ENCODE measurements at regions not wholly inside any gene's neighbourhood (a gene's known extent, or its start where the extent isn't known, plus 50 kb on each side); places are given as distances from the start of the nearest gene placed in this dataset.
"Not testable (repeated sequence)": the region's sequence is repeated elsewhere in the genome, so short reads cannot be mapped to it uniquely, and the experiment has no call there.

- DNase-seq (ENCODE audit: low read depth) = no peak
These were observed 141.4 kb upstream of the SERTAD2 start for GRCh38 chr2:64795024-64795592.

GRCh38 chr2:64796926-64797325, 143.2 kb upstream of the SERTAD2 start:
- DNase-seq (ENCODE audit: low read depth) = no peak

GRCh38 chr2:64797881-64798575, 144.3 kb upstream of the SERTAD2 start:
- no peak for DNase-seq (ENCODE audit: low read depth)

DNA sequence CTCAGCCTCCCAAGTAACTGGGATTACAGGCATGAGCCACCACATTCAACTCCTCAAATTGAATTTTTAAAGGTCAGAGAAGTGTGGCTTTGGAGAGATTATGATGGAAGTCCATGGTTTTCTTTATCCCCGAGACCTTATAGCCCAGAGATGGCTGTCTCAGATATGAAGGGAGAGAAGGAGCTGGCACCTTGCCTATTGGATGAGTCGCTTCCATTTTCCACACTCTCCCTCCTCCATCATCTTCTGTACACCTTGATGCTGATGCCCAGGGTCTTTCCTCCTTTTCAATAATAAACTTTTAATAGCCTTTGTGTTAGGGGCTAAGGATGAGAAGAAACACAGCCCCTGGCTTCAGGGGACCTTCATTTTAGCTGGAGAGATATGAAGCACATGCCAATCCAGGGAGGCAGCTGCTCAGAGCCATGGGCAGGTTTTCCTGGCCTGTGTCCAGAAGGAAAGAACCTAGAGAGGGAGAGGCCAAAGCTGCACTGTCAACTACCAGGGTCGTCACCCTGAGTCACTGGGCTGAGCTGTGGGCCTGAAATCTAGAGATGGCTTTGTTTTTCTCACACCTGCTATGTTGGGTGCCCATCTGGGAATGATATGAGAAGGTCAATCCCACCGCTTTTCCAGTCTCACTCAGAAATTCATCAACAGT, 146.0 kb upstream of the SERTAD2 start:
- DNase-seq (ENCODE audit: low read depth) = no peak

DNA sequence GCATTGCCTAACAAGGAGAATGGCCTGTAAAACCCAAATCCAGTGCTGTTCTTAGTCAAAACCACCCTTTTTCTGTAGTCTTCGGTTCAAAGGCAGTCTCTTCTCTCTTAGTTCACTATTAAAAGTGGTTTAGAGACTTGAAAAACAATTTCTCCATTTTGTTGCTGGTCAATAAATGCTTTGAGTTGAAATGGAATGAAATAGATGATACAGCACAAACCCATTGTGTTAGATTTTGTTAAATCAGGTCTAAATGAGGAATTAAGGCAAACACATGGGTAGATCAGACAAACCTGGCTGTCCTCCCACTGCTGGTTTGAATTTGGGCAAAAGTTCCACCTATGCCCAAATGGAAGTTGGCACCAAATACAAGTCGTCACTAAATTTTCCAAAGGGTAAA, 150.1 kb upstream of the SERTAD2 start:
- no peak for DNase-seq (ENCODE audit: low read depth)

- no peak for DNase-seq (ENCODE audit: low read depth)
These were observed 150.9 kb upstream of the SERTAD2 start for GRCh38 chr2:64804651-64805050.

DNA sequence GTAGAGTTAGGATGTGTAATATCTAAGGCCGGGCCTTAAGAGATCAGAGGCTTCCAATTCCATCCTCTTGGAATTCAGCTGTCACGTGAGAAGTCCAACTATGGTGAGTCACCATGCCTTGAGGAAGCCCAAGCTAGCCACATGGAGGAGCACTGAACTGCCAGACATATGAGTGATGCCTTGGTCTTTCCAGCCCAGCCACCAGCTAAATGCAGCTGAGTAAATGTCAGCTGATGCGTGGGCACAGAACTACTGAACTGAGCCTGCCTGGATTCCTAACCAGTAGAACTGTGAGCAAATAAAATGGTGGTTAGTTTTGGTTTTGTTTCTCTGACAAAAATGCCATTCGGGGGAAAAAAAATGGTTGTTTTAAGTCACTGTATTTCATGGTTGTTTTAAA, 153.7 kb upstream of the SERTAD2 start:
- DNase-seq (ENCODE audit: low read depth) = peak; percentile 43

- DNase-seq (ENCODE audit: low read depth) = no peak
These were observed 154.4 kb upstream of the SERTAD2 start for GRCh38 chr2:64808092-64808491.

DNA sequence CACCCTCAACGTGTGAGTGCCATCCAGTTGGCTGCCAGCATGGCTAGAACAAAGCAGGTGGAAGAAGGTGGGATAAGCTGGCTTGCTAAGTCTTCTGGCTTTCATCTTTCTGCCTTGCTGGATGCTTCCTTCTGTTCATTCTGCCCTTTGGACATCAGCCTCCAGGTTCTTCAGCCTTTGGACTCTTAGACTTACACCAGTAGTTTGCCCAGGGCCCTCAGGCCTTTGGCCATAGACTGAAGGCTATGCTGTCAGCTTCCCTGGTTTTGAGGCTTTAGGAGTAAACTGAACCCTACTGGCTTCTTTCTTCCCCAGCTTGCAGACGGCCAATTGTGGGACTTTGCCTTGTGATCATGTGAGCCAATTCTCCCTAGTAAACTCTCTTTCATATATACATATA, 155.0 kb upstream of the SERTAD2 start:
- no peak for DNase-seq (ENCODE audit: low read depth)

DNA sequence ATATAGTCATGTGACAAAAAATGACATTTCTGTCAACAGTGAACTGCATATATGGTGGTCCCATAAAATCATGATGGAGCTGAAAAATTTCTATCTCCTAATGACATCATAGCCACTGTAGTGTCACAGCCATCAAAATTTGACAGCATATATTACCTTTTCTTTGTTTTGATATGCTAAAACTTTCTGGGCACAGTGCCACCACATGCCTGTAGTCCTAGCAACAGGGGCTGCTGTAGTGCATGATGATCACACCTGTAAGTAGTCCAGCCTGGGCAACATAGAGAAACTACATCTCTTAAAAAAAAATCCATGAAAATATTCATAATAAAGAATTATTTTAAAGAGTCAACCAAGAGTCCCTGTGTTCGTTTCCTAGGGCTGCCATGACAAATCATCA, 155.5 kb upstream of the SERTAD2 start:
- no peak for DNase-seq (ENCODE audit: low read depth)

GRCh38 chr2:64812285-64812684, 158.6 kb upstream of the SERTAD2 start:
- DNase-seq (ENCODE audit: low read depth) = no peak

GRCh38 chr2:64814007-64814406, 160.3 kb upstream of the SERTAD2 start:
- no peak for DNase-seq (ENCODE audit: low read depth)

DNA sequence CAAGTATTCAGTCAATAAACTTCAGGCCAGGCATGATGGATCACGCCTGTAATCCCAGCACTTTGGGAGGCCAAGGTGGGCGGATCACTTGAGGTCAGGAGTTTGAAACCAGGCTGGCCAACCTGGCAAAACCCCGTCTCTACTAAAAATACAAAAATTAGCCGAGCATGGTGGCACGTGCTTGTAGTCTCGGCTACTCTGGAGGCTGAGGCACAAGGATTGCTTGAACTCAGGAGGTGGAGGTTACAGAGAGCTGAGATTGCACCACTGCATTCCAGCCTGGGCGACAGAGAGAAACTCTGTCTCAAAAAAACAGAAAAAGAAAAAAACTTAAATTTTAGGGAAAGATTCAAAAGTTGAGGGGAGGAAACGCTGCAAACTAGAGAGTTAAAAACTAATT, 162.8 kb upstream of the SERTAD2 start:
- not testable (repeated sequence) for DNase-seq (ENCODE audit: low read depth)

GRCh38 chr2:64817453-64817852, 163.7 kb upstream of the SERTAD2 start:
- DNase-seq (ENCODE audit: low read depth) = no peak

GRCh38 chr2:64818664-64819060, 164.9 kb upstream of the SERTAD2 start:
- no peak for DNase-seq (ENCODE audit: low read depth)

- no peak for DNase-seq (ENCODE audit: low read depth)
These were observed 165.6 kb upstream of the SERTAD2 start for GRCh38 chr2:64819361-64819760.

GRCh38 chr2:64819774-64820688, 166.3 kb upstream of the SERTAD2 start:
- peak; percentile 26 for DNase-seq (ENCODE audit: low read depth)

DNA sequence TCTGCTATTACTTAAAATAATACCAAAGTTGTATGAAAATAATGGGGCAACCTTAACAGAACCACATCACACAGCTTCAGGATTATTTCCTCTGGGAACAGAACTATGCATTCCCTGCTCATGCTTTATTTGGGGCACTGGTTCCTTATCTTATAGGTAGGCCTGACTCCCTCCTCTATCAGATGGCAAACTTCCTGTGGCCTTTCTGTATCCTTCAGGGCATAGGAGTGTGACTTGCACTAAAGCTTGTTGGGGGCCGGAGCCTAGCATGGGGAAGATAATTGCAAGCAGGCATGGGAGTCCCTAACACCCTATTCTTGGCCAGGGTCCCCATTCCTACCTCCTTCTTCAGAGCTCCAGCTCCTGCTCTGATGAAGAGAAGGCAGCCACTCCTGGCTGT, 167.2 kb upstream of the SERTAD2 start:
- no peak for DNase-seq (ENCODE audit: low read depth)

DNA sequence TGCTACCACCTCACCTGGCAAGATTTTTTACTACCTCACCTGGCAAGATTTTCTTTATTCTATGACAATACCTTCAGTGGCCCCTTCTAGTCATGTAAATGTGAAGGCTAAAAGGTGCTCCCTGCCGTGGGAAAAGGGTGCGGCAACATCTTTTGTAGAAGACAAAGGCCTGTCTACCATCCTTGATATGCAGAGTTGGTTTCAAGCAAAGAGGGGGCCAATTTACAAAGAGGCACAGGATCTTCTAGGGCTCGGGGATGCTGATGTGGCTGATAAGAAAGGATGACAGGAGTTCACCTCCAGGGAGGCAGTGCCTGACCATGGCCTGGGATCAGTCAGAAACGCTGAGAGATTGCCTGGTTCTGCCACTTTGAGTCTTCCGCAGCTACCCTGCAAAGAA, 165.4 kb upstream of the SLC1A4 start:
- DNase-seq (ENCODE audit: low read depth) = no peak

DNA sequence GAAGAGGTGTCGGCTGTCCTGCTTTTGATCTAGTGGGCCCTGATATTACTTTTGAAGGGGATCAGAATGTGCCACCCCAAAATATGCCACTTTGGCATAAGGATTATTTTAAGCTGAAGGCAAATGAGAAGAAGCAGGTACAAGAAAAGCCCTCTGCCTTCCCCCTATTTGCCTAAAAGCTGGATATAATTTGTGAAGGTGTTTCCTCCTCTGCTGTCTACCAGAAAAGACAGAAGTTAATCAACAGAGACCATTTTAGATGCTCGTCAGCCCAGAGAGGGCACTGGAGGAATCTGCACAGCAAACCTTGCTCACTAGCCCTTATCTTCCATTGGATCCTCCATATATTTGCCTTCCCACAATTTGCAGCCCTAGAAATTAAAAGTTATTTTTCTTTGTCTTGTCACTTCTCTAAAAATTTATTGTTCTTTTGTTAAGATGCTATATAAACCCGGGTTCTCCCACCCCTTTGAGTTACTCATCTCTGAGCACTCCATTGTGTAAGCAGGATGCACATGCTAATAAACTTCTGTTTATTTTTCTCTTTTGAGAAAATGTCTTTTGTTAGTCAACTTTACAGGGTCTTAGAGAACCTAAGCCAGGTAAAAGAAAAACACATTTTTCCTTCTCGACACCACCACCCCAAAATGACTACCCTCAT, 163.2 kb upstream of the SLC1A4 start:
- DNase-seq (ENCODE audit: low read depth) = no peak

- DNase-seq (ENCODE audit: low read depth) = no peak
These were observed 162.5 kb upstream of the SLC1A4 start for GRCh38 chr2:64826703-64827102.

GRCh38 chr2:64828261-64828660, 160.9 kb upstream of the SLC1A4 start:
- no peak for DNase-seq (ENCODE audit: low read depth)
